H1 (cell line): ENCODE measurements at regions not wholly inside any gene's neighbourhood (a gene's known extent, or its start where the extent isn't known, plus 50 kb on each side); places are given as distances from the start of the nearest gene placed in this dataset.

Experiments
- CTCF ChIP-seq, 3 experiments: IDR thresholded peaks; 1 replicate in 2 of 3; 2 replicates in 1 of 3; pipeline versions ENCODE4 v1.5.1 to v1.6.1; 2011; ENCODE audit warnings: low read length in 3 of 3, mild to moderate bottlenecking in 3 of 3, inconsistent platforms in 2 of 3, low read depth in 1 of 3, moderate library complexity in 1 of 3; ENCODE audit not compliant: insufficient read depth in 1 of 3; ENCODE audit errors: control extremely low read depth in 1 of 3

GRCh38 chr16:22664561-22664997 lies 149.4 kb upstream of the HS3ST2 start (continued):
- TF ChIP-seq CTCF (IDR thresholded peaks at IDR 0.05; ENCODE audit: control extremely low read depth in 1 of 3, insufficient read depth in 1 of 3, low read depth in 1 of 3, low read length in 3 of 3) = no peak
- TF ChIP-seq, all 59 proteins: peak for 2
